ENCODE measurements at regions not wholly inside any gene's neighbourhood (a gene's known extent, or its start where the extent isn't known, plus 50 kb on each side); places are given as distances from the start of the nearest gene placed in this dataset.

GRCh38 chr13:50574731-50575130, 268.8 kb downstream of the DLEU7 start:
- DNase-seq (ENCODE audit: low read depth, low spot score) = no peak

GRCh38 chr13:50575138-50575537, 268.4 kb downstream of the DLEU7 start:
- no peak for DNase-seq (ENCODE audit: low read depth, low spot score)

- no peak for DNase-seq (ENCODE audit: low read depth, low spot score)
Measured at GRCh38 chr13:50576156-50576555, 267.3 kb downstream of the DLEU7 start.

GRCh38 chr13:50577806-50578205, 265.7 kb downstream of the DLEU7 start:
- no peak for DNase-seq (ENCODE audit: low read depth, low spot score)

- no peak for DNase-seq (ENCODE audit: low read depth, low spot score)
Measured at GRCh38 chr13:50580684-50581305, 262.7 kb downstream of the DLEU7 start.

GRCh38 chr13:50581586-50582196, 261.8 kb downstream of the DLEU7 start:
- no peak for DNase-seq (ENCODE audit: low read depth, low spot score)

- DNase-seq (ENCODE audit: low read depth, low spot score) = no peak
Measured at GRCh38 chr13:50584856-50585580, 258.5 kb downstream of the DLEU7 start.

- no peak for DNase-seq (ENCODE audit: low read depth, low spot score)
Measured at GRCh38 chr13:50585674-50586413, 257.6 kb downstream of the DLEU7 start.

GRCh38 chr13:50586414-50587083, 256.9 kb downstream of the DLEU7 start:
- DNase-seq (ENCODE audit: low read depth, low spot score) = no peak

GRCh38 chr13:50587115-50587514, 256.4 kb downstream of the DLEU7 start:
- DNase-seq (ENCODE audit: low read depth, low spot score) = no peak

- no peak for DNase-seq (ENCODE audit: low read depth, low spot score)
Measured at GRCh38 chr13:50587645-50588373, 255.7 kb downstream of the DLEU7 start.

GRCh38 chr13:50588491-50589130, 254.9 kb downstream of the DLEU7 start:
- DNase-seq (ENCODE audit: low read depth, low spot score) = no peak

- DNase-seq (ENCODE audit: low read depth, low spot score) = no peak
Measured at GRCh38 chr13:50589139-50589538, 254.4 kb downstream of the DLEU7 start.

- no peak for DNase-seq (ENCODE audit: low read depth, low spot score)
Measured at GRCh38 chr13:50589651-50590054, 253.8 kb downstream of the DLEU7 start.

GRCh38 chr13:50592412-50593155, 250.9 kb downstream of the DLEU7 start:
- DNase-seq (ENCODE audit: low read depth, low spot score) = no peak

- no peak for DNase-seq (ENCODE audit: low read depth, low spot score)
Measured at GRCh38 chr13:50593207-50593606, 250.3 kb downstream of the DLEU7 start.

- no peak for DNase-seq (ENCODE audit: low read depth, low spot score)
Measured at GRCh38 chr13:50594276-50595051, 249.0 kb downstream of the DLEU7 start.

GRCh38 chr13:50595196-50595595, 248.3 kb downstream of the DLEU7 start:
- DNase-seq (ENCODE audit: low read depth, low spot score) = no peak

- no peak for DNase-seq (ENCODE audit: low read depth, low spot score)
Measured at GRCh38 chr13:50596156-50596555, 247.3 kb downstream of the DLEU7 start.

Data from iPS DF 19.7 (cell line).